ENCODE measurements at regions not wholly inside any gene's neighbourhood (a gene's known extent, or its start where the extent isn't known, plus 50 kb on each side); places are given as distances from the start of the nearest gene placed in this dataset.
A peak's percentile ranks its signal among the peaks of the same experiment; 100 is the strongest.

DNA sequence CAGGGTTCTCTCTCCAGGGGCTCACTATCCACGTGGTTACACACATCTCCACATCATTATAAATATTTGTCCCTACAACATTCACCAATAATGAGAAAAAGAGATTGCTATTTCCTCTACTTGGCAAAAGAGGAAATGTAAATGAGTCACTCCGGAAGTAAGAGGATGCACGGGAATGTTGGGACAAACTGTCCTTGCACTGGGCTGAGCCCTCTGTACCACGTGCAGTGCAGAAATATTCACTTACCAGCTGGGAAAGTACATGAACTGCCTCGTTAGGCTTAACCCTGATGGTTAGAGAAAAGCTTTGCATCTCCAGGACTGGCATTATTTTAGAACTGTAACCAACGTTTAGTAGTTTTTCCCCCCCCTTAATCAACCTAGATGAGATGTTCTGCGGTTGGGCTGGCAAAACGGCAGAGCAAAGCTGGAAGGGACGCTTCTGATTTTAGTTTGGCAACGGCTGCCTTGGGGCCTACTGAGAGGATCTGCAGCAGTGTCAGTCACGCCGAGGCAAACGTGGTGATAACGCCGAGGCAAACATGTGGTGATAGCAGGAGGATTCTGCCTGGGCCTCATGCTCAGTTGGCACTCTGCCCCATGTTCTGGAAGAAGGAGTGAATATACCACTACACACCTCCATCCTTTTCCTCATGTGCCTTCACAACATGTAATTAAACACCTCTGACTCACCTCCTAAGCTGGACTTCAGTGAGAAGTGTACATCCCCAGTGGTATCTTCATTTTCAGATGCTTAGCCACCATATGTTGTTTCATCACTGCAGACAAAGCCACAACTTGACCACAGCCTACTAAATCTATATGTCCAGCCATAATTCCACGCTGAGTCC lies 661.4 kb upstream of the KLF4 start:
- H3K4me1 ChIP-seq (ENCODE audit: control insufficient read depth, insufficient read depth, low read length) = peaks cover 26% of the 10 kb centered on the region
- H3K36me3 ChIP-seq (ENCODE audit: control insufficient read depth, insufficient read depth, low read length, severe bottlenecking) = no peaks in the 10 kb centered on the region
- peak overlapping the region; percentile 17 for H3K4me3 ChIP-seq (ENCODE audit: low read length)
- peak overlapping the region; percentile 71 for H3K9ac ChIP-seq (ENCODE audit: low read length)
- H3K27me3 ChIP-seq (replicated peaks; ENCODE audit: control insufficient read depth, insufficient read depth, low read length) = no peaks in the 10 kb centered on the region
- no peaks in the 10 kb centered on the region for H3K9me3 ChIP-seq (ENCODE audit: control insufficient read depth, low read length)
- DNase-seq (ENCODE audit: low read depth) = peak; percentile 23

DNA sequence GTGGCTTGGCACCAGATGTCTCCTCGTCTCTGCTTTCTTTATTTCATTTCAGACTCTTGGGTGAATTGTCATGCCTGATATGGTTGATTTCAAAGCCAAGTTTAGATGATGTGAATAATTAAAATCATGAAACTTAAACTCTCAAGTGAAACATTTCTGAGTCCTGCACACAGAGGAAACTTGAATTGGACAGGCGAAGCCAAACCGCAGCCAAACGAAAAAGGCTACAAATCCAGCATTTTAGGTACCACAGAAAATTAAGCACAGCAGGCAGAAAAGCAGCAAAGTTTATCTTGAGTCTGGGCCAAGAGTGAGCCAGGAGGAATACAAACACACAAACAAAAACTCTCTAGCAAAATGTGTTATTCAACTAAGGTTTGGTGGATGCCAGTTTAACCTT lies 659.8 kb upstream of the KLF4 start:
- Histone ChIP-seq H3K9ac (ENCODE audit: low read length) (peak overlapping the region; percentile 40), H3K4me1 (ENCODE audit: control insufficient read depth, insufficient read depth, low read length) (peaks cover 26% of the 10 kb centered on the region), H3K9me3 (ENCODE audit: control insufficient read depth, low read length) (no peaks in the 10 kb centered on the region), H3K4me3 (ENCODE audit: low read length) (no peak overlapping the region), H3K27me3 (replicated peaks; ENCODE audit: control insufficient read depth, insufficient read depth, low read length) (no peaks in the 10 kb centered on the region), H3K36me3 (ENCODE audit: control insufficient read depth, insufficient read depth, low read length, severe bottlenecking) (no peaks in the 10 kb centered on the region)
- no peak for DNase-seq (ENCODE audit: low read depth)

DNA sequence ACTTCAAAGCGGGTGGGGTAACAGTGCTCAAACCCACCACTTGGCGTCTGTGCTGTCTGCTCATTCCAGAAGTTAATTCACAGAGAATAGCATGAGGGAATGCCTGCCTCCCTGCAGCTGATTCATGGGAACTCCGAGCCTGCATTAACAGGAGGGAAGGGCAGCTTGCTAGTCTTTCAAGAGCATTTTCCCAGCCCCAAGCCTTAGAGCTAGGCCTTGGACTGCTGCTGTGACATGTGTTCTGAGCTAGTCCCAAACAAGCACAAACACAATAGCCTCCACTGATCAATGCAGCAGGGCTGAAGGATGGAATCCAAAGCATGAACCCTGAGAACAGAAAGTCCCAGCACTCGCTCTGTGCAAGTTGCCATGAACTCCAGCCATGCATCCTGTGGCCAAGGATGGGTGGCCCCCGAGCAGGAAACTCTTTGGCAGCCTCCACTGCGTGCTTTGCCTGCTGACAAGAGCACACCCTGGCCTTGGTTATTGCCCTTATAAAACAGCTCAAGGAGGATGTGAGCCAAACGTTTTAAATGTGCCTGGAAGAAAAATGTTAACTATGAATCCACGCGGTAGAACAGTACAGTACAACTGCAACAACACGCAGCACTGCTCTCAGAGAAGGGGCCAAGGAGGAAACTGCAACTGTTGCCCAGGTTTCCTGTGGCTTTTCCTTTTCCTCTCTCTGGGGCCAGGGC lies 653.1 kb upstream of the KLF4 start:
- H3K9ac ChIP-seq (ENCODE audit: low read length) = peak overlapping the region; percentile 83
- peaks cover 23% of the 10 kb centered on the region for H3K4me1 ChIP-seq (ENCODE audit: control insufficient read depth, insufficient read depth, low read length)
- H3K4me3 ChIP-seq (ENCODE audit: low read length) = no peak overlapping the region
- DNase-seq (ENCODE audit: low read depth) = peak; percentile 95
- no peaks in the 10 kb centered on the region for H3K9me3 ChIP-seq (ENCODE audit: control insufficient read depth, low read length)
- H3K27me3 ChIP-seq (replicated peaks; ENCODE audit: control insufficient read depth, insufficient read depth, low read length) = no peaks in the 10 kb centered on the region
- no peaks in the 10 kb centered on the region for H3K36me3 ChIP-seq (ENCODE audit: control insufficient read depth, insufficient read depth, low read length, severe bottlenecking)

DNA sequence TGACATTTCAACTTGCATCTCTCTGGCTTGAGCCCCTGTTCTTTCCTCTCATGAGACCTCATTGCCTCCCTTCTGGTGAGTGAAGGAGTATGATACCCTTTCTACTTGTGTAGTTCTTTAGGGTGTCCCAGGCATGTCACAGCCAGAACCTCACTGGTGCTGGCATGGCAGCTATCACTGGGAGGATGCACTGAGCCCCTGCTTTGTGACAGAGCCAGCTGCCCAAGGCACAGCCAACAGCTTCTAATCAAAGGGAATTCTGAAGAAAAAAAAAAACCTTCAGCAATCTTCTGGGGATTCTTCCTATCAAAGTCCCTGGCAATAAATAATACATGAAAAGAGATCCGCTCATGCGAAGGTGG lies 652.6 kb upstream of the KLF4 start:
- H3K36me3 ChIP-seq (ENCODE audit: control insufficient read depth, insufficient read depth, low read length, severe bottlenecking) = no peaks in the 10 kb centered on the region
- peak overlapping the region; percentile 83 for H3K9ac ChIP-seq (ENCODE audit: low read length)
- H3K9me3 ChIP-seq (ENCODE audit: control insufficient read depth, low read length) = no peaks in the 10 kb centered on the region

DNA sequence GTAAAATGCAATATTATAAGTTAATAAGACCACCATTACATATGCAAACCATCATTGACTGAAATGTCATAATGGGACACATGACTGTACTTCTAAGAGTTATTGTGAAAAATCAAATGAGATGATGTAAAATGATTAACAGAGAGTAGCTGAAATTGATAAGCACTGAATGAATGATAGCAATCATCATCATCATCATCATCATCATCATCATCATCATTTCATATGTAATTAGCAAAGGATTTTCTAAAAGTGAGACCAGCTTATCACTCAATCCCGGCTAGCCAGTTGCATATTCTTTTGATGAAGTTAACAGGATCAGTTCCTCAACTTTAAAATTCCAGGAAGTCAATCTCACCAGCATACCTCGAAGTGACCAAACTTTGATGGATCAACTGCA lies 650.3 kb upstream of the KLF4 start:
- DNase-seq (ENCODE audit: low read depth) = no peak
- Histone ChIP-seq H3K36me3 (ENCODE audit: control insufficient read depth, insufficient read depth, low read length, severe bottlenecking) (no peaks in the 10 kb centered on the region), H3K9ac (ENCODE audit: low read length) (no peak overlapping the region), H3K9me3 (ENCODE audit: control insufficient read depth, low read length) (peaks cover 7% of the 10 kb centered on the region), H3K4me1 (ENCODE audit: control insufficient read depth, insufficient read depth, low read length) (peaks cover 28% of the 10 kb centered on the region), H3K27me3 (replicated peaks; ENCODE audit: control insufficient read depth, insufficient read depth, low read length) (no peaks in the 10 kb centered on the region), H3K4me3 (ENCODE audit: low read length) (no peak overlapping the region)

More for the DNA sequence above, 652.6 kb upstream of the KLF4 start:
- no peak for DNase-seq (ENCODE audit: low read depth)
- Histone ChIP-seq H3K4me3 (ENCODE audit: low read length) (no peak overlapping the region), H3K4me1 (ENCODE audit: control insufficient read depth, insufficient read depth, low read length) (peaks cover 24% of the 10 kb centered on the region), H3K27me3 (replicated peaks; ENCODE audit: control insufficient read depth, insufficient read depth, low read length) (no peaks in the 10 kb centered on the region)

DNA sequence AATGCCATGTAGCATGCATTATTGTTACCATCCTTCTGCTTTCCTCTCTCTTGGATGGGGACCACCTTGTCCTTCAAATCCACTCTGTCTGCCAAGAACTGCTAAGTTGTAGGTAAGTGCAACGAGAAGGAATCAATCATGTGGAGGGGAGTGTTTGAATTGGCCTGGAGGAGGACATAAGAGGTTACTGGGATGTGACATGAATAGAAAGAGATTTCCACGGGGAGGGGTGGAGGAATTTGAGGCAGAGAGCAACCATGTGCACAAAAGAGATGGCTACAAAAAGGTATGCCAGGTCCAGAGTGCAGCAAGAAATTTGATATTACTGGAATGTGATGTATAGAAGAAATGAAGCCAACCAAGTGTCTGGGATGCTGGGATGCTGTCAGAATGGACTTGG lies 648.9 kb upstream of the KLF4 start:
- H3K9me3 ChIP-seq (ENCODE audit: control insufficient read depth, low read length) = peaks cover 7% of the 10 kb centered on the region
- no peak overlapping the region for H3K4me3 ChIP-seq (ENCODE audit: low read length)
- peaks cover 25% of the 10 kb centered on the region for H3K4me1 ChIP-seq (ENCODE audit: control insufficient read depth, insufficient read depth, low read length)
- H3K27me3 ChIP-seq (replicated peaks; ENCODE audit: control insufficient read depth, insufficient read depth, low read length) = no peaks in the 10 kb centered on the region
- no peaks in the 10 kb centered on the region for H3K36me3 ChIP-seq (ENCODE audit: control insufficient read depth, insufficient read depth, low read length, severe bottlenecking)
- no peak for DNase-seq (ENCODE audit: low read depth)
- H3K9ac ChIP-seq (ENCODE audit: low read length) = no peak overlapping the region

DNA sequence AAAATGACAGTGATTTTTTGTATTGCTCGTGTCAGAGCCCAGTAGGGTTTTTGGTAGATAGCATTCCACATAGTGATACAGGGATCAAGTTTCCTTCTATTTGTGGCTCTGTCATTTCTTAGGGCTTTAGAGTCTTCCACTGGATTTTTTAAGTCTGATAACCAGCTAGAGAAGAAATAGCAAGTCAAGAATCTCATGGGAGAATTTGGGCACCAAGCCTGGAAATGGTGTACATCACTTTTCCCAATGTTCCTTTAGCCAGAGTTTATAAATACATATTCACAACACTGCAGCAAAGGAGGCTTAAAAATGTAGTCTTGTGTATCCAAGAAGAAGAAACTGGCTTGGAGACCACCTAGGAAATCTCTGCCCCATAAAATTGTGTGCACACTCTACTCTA lies 647.1 kb upstream of the KLF4 start:
- peak; percentile 27 for DNase-seq (ENCODE audit: low read depth)
- Histone ChIP-seq H3K36me3 (ENCODE audit: control insufficient read depth, insufficient read depth, low read length, severe bottlenecking) (no peaks in the 10 kb centered on the region), H3K4me1 (ENCODE audit: control insufficient read depth, insufficient read depth, low read length) (peaks cover 12% of the 10 kb centered on the region), H3K9ac (ENCODE audit: low read length) (no peak overlapping the region), H3K4me3 (ENCODE audit: low read length) (no peak overlapping the region), H3K9me3 (ENCODE audit: control insufficient read depth, low read length) (peaks cover 7% of the 10 kb centered on the region), H3K27me3 (replicated peaks; ENCODE audit: control insufficient read depth, insufficient read depth, low read length) (no peaks in the 10 kb centered on the region)

DNA sequence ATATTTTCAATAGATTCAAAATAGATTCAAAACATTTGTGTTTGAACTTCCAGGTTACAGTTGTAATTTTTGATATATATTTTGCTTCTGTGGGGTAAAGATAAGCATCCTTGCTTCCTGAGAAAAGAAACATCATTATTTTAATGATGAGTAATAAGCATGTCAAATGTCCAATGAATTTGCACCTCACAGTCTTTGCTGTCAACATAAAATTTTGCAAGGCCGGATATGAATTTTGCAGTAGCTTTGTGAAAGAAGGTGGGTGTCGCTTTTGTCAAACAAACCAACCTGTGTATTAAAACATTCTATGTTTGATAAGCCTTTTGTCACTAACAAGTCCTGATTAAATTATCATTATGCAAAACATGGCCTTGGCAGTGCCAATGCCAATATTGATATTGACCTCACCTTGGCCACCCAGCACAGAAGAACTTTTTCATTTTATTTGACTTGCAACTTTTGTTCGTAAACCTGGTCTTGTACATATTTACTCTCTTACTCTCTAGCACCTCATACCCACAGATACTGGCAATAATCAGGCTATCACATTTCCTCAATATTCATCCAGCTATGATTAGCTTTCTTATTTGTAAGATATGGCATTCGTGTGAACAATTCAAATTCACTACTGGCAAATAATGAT lies 645.0 kb upstream of the KLF4 start:
- Histone ChIP-seq H3K4me1 (ENCODE audit: control insufficient read depth, insufficient read depth, low read length) (peaks cover 8% of the 10 kb centered on the region), H3K36me3 (ENCODE audit: control insufficient read depth, insufficient read depth, low read length, severe bottlenecking) (no peaks in the 10 kb centered on the region), H3K9me3 (ENCODE audit: control insufficient read depth, low read length) (peaks cover 7% of the 10 kb centered on the region), H3K27me3 (replicated peaks; ENCODE audit: control insufficient read depth, insufficient read depth, low read length) (no peaks in the 10 kb centered on the region), H3K4me3 (ENCODE audit: low read length) (no peak overlapping the region), H3K9ac (ENCODE audit: low read length) (no peak overlapping the region)
- DNase-seq (ENCODE audit: low read depth) = no peak

DNA sequence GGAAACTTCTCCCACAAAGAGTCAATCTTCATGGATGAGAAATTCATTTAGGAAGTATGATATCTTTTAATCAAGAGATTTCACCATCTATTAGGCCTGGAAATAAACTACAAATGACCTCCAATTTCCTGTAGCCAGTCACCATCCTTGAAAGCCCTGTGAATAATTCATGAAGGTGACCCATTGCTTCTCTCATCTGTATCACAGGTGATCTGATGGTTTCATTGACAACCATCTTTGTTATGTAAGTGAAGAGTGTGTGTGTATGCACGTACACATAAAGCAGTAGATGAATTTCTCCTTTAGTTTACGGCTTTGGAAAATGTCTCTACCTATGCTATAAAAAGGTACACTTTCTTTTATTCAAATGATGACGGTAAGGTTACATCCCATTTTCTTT lies 644.1 kb upstream of the KLF4 start:
- Histone ChIP-seq H3K27me3 (replicated peaks; ENCODE audit: control insufficient read depth, insufficient read depth, low read length) (no peaks in the 10 kb centered on the region), H3K4me3 (ENCODE audit: low read length) (no peak overlapping the region), H3K9ac (ENCODE audit: low read length) (no peak overlapping the region), H3K9me3 (ENCODE audit: control insufficient read depth, low read length) (peaks cover 7% of the 10 kb centered on the region), H3K4me1 (ENCODE audit: control insufficient read depth, insufficient read depth, low read length) (peaks cover 8% of the 10 kb centered on the region), H3K36me3 (ENCODE audit: control insufficient read depth, insufficient read depth, low read length, severe bottlenecking) (no peaks in the 10 kb centered on the region)
- no peak for DNase-seq (ENCODE audit: low read depth)

DNA sequence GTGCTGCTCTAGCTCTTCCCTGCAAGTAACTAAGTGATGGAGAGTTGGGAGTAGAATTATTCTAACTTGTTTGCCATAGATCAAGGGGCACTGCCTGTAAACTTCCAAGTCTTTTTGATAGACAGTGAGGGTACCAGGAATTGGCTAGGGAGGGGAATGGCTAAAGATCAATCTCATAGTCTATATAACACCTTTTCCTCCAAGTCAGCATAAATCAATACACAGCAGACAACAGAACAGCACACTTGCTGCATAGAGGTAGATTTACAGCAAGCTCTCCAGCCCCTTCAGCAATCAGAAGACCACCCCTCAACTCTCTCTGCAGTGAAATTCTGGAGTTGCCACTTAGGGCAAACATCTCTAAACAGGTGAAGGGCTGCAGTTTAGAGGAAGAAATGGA lies 643.5 kb upstream of the KLF4 start:
- no peak for DNase-seq (ENCODE audit: low read depth)
- peaks cover 8% of the 10 kb centered on the region for H3K4me1 ChIP-seq (ENCODE audit: control insufficient read depth, insufficient read depth, low read length)
- H3K36me3 ChIP-seq (ENCODE audit: control insufficient read depth, insufficient read depth, low read length, severe bottlenecking) = no peaks in the 10 kb centered on the region
- H3K4me3 ChIP-seq (ENCODE audit: low read length) = no peak overlapping the region
- H3K27me3 ChIP-seq (replicated peaks; ENCODE audit: control insufficient read depth, insufficient read depth, low read length) = no peaks in the 10 kb centered on the region
- H3K9ac ChIP-seq (ENCODE audit: low read length) = no peak overlapping the region
- H3K9me3 ChIP-seq (ENCODE audit: control insufficient read depth, low read length) = peaks cover 7% of the 10 kb centered on the region

DNA sequence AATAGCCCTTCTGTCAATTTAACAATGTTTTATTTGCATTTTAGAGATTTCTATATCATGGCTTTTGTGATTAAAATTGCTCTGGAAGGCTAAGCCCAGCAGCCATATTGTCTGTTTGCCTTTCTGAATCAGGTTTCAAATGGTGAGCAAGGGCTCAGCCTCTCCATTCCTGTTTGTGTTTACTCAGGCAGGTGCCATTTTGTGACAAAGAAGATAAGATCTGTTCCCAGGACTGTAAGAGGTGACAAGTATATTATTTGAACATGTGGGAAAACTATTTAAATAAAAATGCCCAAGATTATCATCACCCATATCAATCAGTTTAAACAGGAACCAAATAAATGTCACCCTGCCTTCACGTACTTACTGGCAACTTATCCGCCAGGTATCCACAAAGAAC lies 641.3 kb upstream of the KLF4 start:
- H3K9me3 ChIP-seq (ENCODE audit: control insufficient read depth, low read length) = peaks cover 2% of the 10 kb centered on the region
- DNase-seq (ENCODE audit: low read depth) = no peak
- no peak overlapping the region for H3K4me3 ChIP-seq (ENCODE audit: low read length)
- H3K36me3 ChIP-seq (ENCODE audit: control insufficient read depth, insufficient read depth, low read length, severe bottlenecking) = no peaks in the 10 kb centered on the region
- H3K27me3 ChIP-seq (replicated peaks; ENCODE audit: control insufficient read depth, insufficient read depth, low read length) = no peaks in the 10 kb centered on the region
- peaks cover 4% of the 10 kb centered on the region for H3K4me1 ChIP-seq (ENCODE audit: control insufficient read depth, insufficient read depth, low read length)
- no peak overlapping the region for H3K9ac ChIP-seq (ENCODE audit: low read length)
